ENCODE measurements at regions not wholly inside any gene's neighbourhood (a gene's known extent, or its start where the extent isn't known, plus 50 kb on each side); places are given as distances from the start of the nearest gene placed in this dataset.

DNA sequence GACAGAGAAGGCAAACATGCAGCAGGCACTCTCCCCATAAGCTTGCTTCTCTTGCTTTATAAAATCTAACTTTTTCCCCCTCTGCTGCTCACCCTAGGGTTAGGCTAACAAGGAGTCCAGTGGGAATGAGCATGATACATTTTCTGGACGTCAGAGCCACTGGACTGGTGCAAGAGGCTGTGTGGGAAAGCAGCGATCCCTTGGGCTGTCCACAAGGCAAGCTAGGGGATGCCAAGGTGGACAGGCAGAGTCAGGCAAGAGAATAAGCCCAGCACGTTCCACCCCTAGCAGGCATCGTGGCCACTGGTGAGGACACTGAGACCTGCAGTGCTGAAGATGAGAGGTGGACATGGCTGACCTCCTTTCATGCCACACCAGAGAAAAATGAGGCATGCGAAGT is 290.9 kb upstream of the ZMIZ1 start:
- H3K4me3 Mint-ChIP-seq (ENCODE audit: unreplicated experiment), result no peak overlapping the region
- TF ChIP-seq, protein P1, sequence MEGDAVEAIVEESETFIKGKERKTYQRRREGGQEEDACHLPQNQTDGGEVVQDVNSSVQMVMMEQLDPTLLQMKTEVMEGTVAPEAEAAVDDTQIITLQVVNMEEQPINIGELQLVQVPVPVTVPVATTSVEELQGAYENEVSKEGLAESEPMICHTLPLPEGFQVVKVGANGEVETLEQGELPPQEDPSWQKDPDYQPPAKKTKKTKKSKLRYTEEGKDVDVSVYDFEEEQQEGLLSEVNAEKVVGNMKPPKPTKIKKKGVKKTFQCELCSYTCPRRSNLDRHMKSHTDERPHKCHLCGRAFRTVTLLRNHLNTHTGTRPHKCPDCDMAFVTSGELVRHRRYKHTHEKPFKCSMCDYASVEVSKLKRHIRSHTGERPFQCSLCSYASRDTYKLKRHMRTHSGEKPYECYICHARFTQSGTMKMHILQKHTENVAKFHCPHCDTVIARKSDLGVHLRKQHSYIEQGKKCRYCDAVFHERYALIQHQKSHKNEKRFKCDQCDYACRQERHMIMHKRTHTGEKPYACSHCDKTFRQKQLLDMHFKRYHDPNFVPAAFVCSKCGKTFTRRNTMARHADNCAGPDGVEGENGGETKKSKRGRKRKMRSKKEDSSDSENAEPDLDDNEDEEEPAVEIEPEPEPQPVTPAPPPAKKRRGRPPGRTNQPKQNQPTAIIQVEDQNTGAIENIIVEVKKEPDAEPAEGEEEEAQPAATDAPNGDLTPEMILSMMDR (IDR thresholded peaks at IDR 0.05), result no peak
- H3K9me3 Mint-ChIP-seq (ENCODE audit: low read depth), result no peaks in the 10 kb centered on the region
- DNase-seq (ENCODE audit: low spot score), result no peak
- H3K4me1 Mint-ChIP-seq (ENCODE audit: low read depth), result peaks cover 45% of the 10 kb centered on the region
- no peaks in the 10 kb centered on the region for H3K27me3 Mint-ChIP-seq (ENCODE audit: low read depth)
- peak overlapping the region; percentile 27 for H3K27ac Mint-ChIP-seq (ENCODE audit: unreplicated experiment)
- H3K36me3 Mint-ChIP-seq (ENCODE audit: low read depth), result no peaks in the 10 kb centered on the region

DNA sequence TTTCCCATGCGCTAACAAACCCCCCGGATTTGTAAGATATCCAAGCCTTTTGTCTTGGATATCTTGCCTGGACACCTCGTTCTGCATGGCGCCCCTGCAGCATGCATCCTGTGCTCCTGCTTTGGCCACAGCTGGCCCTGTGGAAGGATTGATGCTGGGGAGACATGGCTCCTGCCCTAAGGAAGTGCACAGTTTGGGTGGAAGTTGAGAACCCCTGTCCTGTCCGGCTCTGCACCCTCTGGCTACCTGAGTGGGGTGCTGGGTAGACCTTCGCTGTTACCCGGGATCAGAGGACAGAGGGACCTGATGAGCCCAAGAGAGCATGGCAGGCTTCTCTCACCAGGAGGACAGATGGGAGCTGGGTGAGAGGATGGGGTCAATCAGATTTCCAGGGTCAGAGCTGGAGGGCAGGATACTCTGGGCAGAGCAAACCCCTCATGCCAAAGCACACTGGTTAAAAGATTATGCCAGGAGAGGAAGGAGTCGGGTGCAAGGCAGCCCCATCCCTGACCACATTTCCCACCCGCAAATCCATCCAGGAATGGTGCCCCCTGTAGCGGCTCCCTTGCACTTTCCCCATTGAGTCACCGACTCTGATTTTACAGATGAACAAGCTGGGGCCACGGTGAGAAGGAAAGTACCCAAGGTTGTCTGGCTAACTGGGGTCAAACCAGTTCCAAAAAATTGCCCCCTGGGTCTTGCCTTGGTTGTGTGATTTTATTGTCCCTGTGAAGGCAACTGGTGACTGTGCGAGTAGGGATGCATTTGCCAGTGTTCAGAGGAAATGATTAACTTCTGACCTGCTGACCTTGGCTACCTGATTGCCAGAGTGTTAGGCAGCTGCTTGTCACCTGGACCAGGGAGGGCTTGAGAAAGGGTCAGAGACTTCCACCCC is 290.1 kb upstream of the ZMIZ1 start:
- no peak overlapping the region for H3K4me3 Mint-ChIP-seq (ENCODE audit: unreplicated experiment)
- H3K27ac Mint-ChIP-seq (ENCODE audit: unreplicated experiment), result no peak overlapping the region
- DNase-seq (ENCODE audit: low spot score), result no peak
- H3K9me3 Mint-ChIP-seq (ENCODE audit: low read depth), result peaks cover 3% of the 10 kb centered on the region
- peaks cover 45% of the 10 kb centered on the region for H3K4me1 Mint-ChIP-seq (ENCODE audit: low read depth)
- TF ChIP-seq, protein P1 (IDR thresholded peaks at IDR 0.05), result no peak
- peaks cover 3% of the 10 kb centered on the region for H3K36me3 Mint-ChIP-seq (ENCODE audit: low read depth)
- H3K27me3 Mint-ChIP-seq (ENCODE audit: low read depth), result peaks cover 2% of the 10 kb centered on the region

DNA sequence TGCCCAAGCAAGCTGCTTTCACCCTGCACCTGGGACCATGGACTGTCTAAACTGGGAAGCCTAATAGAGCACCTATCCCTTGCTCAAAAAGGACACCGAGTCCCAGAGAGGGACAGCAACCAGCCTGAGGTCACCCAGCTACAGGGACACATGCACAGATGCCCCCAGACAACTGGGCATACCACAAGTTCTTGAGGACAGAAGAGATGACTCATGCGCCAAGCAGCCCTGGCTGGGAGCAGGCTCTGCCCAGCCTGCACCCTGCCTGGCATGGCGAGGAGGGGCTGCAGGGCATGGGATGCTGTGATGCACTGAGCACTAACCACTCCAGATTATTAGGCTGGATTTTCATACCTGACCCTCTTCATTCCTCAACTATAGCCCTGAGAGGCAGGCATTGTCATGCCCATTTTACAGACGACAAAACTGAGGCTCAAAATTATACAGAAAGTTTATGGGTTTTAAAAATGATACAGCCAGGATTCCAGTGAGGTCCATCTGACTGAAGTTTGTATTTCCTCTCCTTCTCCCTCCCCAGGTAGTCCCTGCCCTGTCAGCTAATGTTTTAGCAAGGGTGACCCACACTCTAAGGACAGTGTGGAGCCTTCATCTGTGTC is 289.3 kb upstream of the ZMIZ1 start:
- H3K4me3 Mint-ChIP-seq (ENCODE audit: unreplicated experiment), result no peak overlapping the region
- H3K27me3 Mint-ChIP-seq (ENCODE audit: low read depth), result peaks cover 6% of the 10 kb centered on the region
- peaks cover 45% of the 10 kb centered on the region for H3K4me1 Mint-ChIP-seq (ENCODE audit: low read depth)
- DNase-seq (ENCODE audit: low spot score), result no peak
- H3K9me3 Mint-ChIP-seq (ENCODE audit: low read depth), result peaks cover 3% of the 10 kb centered on the region
- peaks cover 3% of the 10 kb centered on the region for H3K36me3 Mint-ChIP-seq (ENCODE audit: low read depth)
- TF ChIP-seq, protein P1 (IDR thresholded peaks at IDR 0.05), result no peak
- no peak overlapping the region for H3K27ac Mint-ChIP-seq (ENCODE audit: unreplicated experiment)

DNA sequence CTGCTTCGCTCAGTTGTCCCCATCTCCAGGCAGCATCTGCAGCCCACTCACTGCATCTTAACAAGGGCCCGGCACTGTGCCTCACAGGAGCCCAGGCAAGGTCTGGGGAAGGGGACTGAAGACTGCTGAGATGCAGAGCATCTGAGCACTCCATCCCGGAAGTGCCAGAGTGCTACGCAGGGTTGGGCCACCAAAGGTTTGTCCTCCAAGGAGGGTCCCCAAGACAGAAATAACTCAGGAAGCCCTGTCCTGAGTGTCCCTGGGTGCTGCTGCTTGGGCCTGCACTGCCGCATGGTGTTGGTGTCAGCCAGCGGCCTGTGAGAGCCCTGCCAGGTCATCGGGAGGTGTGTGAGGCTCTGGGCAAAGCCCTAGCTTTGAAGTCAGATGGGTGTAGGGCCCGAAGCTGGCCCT is 288.2 kb upstream of the ZMIZ1 start:
- Mint-ChIP-seq H3K4me3 (ENCODE audit: unreplicated experiment) (no peak overlapping the region), H3K36me3 (ENCODE audit: low read depth) (peaks cover 3% of the 10 kb centered on the region), H3K27ac (ENCODE audit: unreplicated experiment) (no peak overlapping the region), H3K9me3 (ENCODE audit: low read depth) (peaks cover 3% of the 10 kb centered on the region), H3K27me3 (ENCODE audit: low read depth) (peaks cover 6% of the 10 kb centered on the region), H3K4me1 (ENCODE audit: low read depth) (peaks cover 35% of the 10 kb centered on the region)
- TF ChIP-seq, protein P1 (IDR thresholded peaks at IDR 0.05), result no peak
- DNase-seq (ENCODE audit: low spot score), result no peak

DNA sequence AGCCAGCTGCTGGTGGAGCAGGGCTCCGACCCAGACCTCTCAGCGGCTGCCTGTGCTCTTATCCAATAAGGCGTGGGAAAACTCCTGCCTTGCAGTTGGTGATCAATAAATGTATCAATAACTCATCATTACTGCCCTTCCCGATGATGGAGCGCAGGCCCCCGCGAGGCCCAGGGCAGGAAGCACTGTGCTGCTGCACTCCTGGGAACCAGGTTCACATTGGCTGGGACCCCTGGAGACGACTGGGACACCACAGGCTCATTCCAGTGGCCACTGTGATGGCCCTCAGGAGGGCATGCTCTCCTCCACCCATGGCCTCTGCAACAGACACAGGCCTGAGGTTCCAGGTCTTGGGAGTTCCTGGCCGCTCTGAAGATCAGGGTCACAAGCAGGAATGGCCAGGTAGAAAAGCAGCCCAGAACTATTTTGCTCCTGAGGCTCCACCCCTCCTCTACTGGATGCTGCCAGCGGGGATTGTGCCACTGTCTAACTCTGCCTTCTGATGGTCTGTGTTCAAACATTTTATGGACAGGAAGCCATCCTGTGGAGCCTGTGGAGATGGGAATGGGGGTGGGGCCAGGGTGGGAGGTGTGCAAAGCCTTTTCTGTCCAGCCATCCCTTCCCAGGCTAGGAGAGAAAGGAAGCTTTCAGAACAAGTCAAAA is 287.4 kb upstream of the ZMIZ1 start:
- TF ChIP-seq, protein P1 (IDR thresholded peaks at IDR 0.05), result no peak
- H3K36me3 Mint-ChIP-seq (ENCODE audit: low read depth), result peaks cover 3% of the 10 kb centered on the region
- H3K9me3 Mint-ChIP-seq (ENCODE audit: low read depth), result peaks cover 3% of the 10 kb centered on the region
- peaks cover 27% of the 10 kb centered on the region for H3K4me1 Mint-ChIP-seq (ENCODE audit: low read depth)
- H3K4me3 Mint-ChIP-seq (ENCODE audit: unreplicated experiment), result no peak overlapping the region
- H3K27me3 Mint-ChIP-seq (ENCODE audit: low read depth), result peaks cover 6% of the 10 kb centered on the region
- H3K27ac Mint-ChIP-seq (ENCODE audit: unreplicated experiment), result no peak overlapping the region
- DNase-seq (ENCODE audit: low spot score), result no peak
